K562 (cell line): ENCODE measurements at regions not wholly inside any gene's neighbourhood (a gene's known extent, or its start where the extent isn't known, plus 50 kb on each side); places are given as distances from the start of the nearest gene placed in this dataset.

Experiments
- ATAC-seq: fragments of 200-7000 bp; cut with Tn5 transposase; 3 replicates; pipeline ENCODE4 v1.9.1; 2020; ENCODE audit warnings: moderate library complexity
- BruUV-seq: library from RNA; stranded (reverse); fragments of 400-500 nt; replicated peaks from 2 replicates; lab custom pipeline; 2021; lab: Mats Ljungman, UMichigan
- CTCF ChIA-PET: fragments of 300-600 bp; formaldehyde crosslinking; extraction: SDS; loops from one replicate; lab custom pipeline; 2021; ENCODE audit warnings: low intra/inter-chr PET ratio; lab: Yijun Ruan, JAX
- POLR2A ChIA-PET: fragments of 300-600, 350-650 bp; sonication (Branson Sonifier 250); formaldehyde crosslinking; extraction: SDS; loops from one replicate; lab custom pipeline; 2021; ENCODE audit warnings: antibody characterized with exemption, inconsistent platforms; lab: Yijun Ruan, JAX
- DNase-seq, 4 experiments: peaks; one replicate each; pipeline versions ENCODE4 v3.0.0 to v3.0.0-alpha.2; 2011 to 2018; ENCODE audit warnings: low spot score in 3 of 4, mixed read lengths in 3 of 4; ENCODE audit errors: extremely low read depth in 1 of 4
- FAIRE-seq: peaks from 2 replicates; lab custom pipeline; 2011; peaks lifted over from hg19 to GRCh38; lab: Jason Lieb, UNC
- H2AFZ ChIP-seq: 2 replicates; pipeline ENCODE4 v1.6.0; 2011; ENCODE audit warnings: low read depth, low read length, control low read depth, inconsistent platforms
- H3K27ac ChIP-seq: fragments of 200-600 bp; 3 replicates; pipeline ENCODE4 v1.8.0; 2011; ENCODE audit warnings: low read depth, mild to moderate bottlenecking, control low read depth, inconsistent platforms, low read length, moderate library complexity, mixed read lengths; ENCODE audit errors: extremely low read depth
- H3K27me3 ChIP-seq, 2 experiments: fragments of 300-600 bp in 1 of 2; 2 replicates in 1 of 2; 3 replicates in 1 of 2; pipeline versions ENCODE4 v1.6.0 to v1.8.0; 2011; ENCODE audit warnings: inconsistent platforms in 2 of 2, low read length in 2 of 2, mild to moderate bottlenecking in 1 of 2, mixed read lengths in 1 of 2, moderate library complexity in 1 of 2; ENCODE audit not compliant: control insufficient read depth in 2 of 2, insufficient read depth in 2 of 2
- H3K36me3 ChIP-seq: fragments of 300-600 bp; 3 replicates; pipeline ENCODE4 v1.8.0; 2011; ENCODE audit warnings: mild to moderate bottlenecking, low read length, inconsistent platforms; ENCODE audit not compliant: control insufficient read depth, insufficient read depth
- H3K4me1 ChIP-seq, 2 experiments: fragments of 200-600 bp in 1 of 2; replicated peaks in 1 of 2; 2 replicates in 1 of 2; 3 replicates in 1 of 2; pipeline versions ENCODE4 v1.5.1 to v1.8.0; 2011; ENCODE audit warnings: inconsistent platforms in 2 of 2, low read length in 2 of 2, mild to moderate bottlenecking in 1 of 2, mixed read lengths in 1 of 2, moderate library complexity in 1 of 2; ENCODE audit not compliant: control insufficient read depth in 2 of 2, insufficient read depth in 2 of 2
- H3K4me2 ChIP-seq: 2 replicates; pipeline ENCODE4 v1.6.1; 2011; ENCODE audit warnings: low read length, control low read depth, inconsistent platforms, mixed read lengths; ENCODE audit not compliant: insufficient read depth
- H3K4me3 ChIP-seq: fragments of 200-600 bp; sonication (generic), shearing (Covaris generic); 2 replicates; pipeline ENCODE4 v1.5.1; 2016; ENCODE audit warnings: control low read depth, inconsistent platforms
- H3K79me2 ChIP-seq: fragments of 200-600 bp; 3 replicates; pipeline ENCODE4 v1.8.0; 2011; ENCODE audit warnings: low read length, inconsistent platforms; ENCODE audit not compliant: control insufficient read depth, insufficient read depth
- H3K9ac ChIP-seq, 2 experiments: 2 replicates each; pipeline versions ENCODE4 v1.6.0 to v1.6.1; 2011; ENCODE audit warnings: low read depth in 2 of 2, low read length in 2 of 2, control low read depth in 1 of 2, inconsistent platforms in 1 of 2, mild to moderate bottlenecking in 1 of 2, mixed read lengths in 1 of 2; ENCODE audit not compliant: insufficient read depth in 1 of 2
- H3K9me1 ChIP-seq: one replicate; pipeline ENCODE4 v1.6.0; 2011; ENCODE audit warnings: inconsistent platforms, mild to moderate bottlenecking, low read length, moderate library complexity; ENCODE audit not compliant: control insufficient read depth, insufficient read depth
- H3K9me3 ChIP-seq: replicated peaks from 2 replicates; pipeline ENCODE4 v1.5.1; 2011; ENCODE audit warnings: low read depth, low read length, inconsistent platforms; ENCODE audit not compliant: control insufficient read depth, insufficient read depth
- H4K20me1 ChIP-seq: replicated peaks from 2 replicates; pipeline ENCODE4 v1.6.1; 2011; ENCODE audit warnings: low read length, inconsistent platforms, mixed read lengths; ENCODE audit not compliant: control insufficient read depth, insufficient read depth
- PTRF ChIP-seq: fragments of 450-650 bp; IDR thresholded peaks from 2 replicates; pipeline ENCODE4 v1.6.1; 2016; ENCODE audit warnings: mild to moderate bottlenecking, missing genetic modification characterization, missing compliant biosample characterization
- WGBS: fragments of 100-300 bp; shearing (Covaris generic); methylation state at CpG from one replicate; pipeline ENCODE4 v1.1.6; 2016; ENCODE audit warnings: low coverage, mixed read lengths; ENCODE audit not compliant: insufficient coverage; ENCODE audit errors: missing lambda C conversion rate; 5-methylcytosine and 5-hydroxymethylcytosine counted together
- in situ Hi-C: fragments of 300-500 bp; cut with MboI; formaldehyde crosslinking; loops from 4 replicates; pipeline ENCODE4 v1.15.0; 2018; ENCODE audit warnings: inconsistent platforms, mixed read lengths
- intact Hi-C: fragments of 100-400 bp; cut with micrococcal nuclease; formaldehyde crosslinking; loops from 2 replicates; pipeline ENCODE4 v1.14.2; 2022
- TF ChIP-seq, protein P1 (sequence below): fragments of 450-650 bp; IDR thresholded peaks from 2 replicates; pipeline ENCODE4 v1.6.1; 2018; ENCODE audit not compliant: partially characterized antibody

DNA sequence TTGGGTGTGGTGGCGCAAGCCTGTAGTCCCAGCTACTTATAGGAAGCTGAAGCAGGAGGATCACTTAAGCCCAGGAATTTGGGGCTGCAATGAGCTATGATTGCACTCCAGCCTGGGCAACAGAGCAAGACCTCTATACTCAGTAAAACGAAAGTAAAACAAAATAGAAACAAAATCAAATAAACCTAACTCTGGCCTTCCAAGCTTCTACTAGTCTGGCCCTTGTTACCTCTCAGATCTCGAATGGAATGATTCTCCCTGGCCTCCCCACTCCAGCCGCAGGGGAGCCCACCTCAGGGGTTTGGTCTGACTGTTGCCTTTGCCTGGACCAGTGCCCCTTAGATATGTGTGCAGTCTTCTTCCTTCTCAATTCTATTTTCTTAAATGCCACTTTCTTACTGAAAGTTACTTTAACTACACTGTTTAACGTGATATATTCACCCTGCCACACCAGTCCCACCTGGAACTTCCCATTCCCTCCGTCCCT is 160.0 kb upstream of the GCFC2 start:
- CTCF ChIA-PET = no interaction called here
- Histone ChIP-seq H3K27ac (no peak overlapping the region), H3K36me3 (0 out of 3 replicates have a peak, but pooled peaks cover 4% of the 10 kb centered on the region), H2AFZ (peak overlapping the region; percentile 77), H3K4me1 (no peaks in the 10 kb centered on the region), H3K9ac (no peak overlapping the region), H3K9me3 (no peaks in the 10 kb centered on the region), H3K9me1 (no peaks in the 10 kb centered on the region), H3K4me3 (no peak overlapping the region), H3K4me2 (no peak overlapping the region), H3K27me3 (no peaks in the 10 kb centered on the region; a peak in 1 of 5 replicates), H4K20me1 (no peaks in the 10 kb centered on the region), H3K79me2 (peaks cover 35% of the 10 kb centered on the region)
- DNase-seq = no peak
- TF ChIP-seq, protein P1, sequence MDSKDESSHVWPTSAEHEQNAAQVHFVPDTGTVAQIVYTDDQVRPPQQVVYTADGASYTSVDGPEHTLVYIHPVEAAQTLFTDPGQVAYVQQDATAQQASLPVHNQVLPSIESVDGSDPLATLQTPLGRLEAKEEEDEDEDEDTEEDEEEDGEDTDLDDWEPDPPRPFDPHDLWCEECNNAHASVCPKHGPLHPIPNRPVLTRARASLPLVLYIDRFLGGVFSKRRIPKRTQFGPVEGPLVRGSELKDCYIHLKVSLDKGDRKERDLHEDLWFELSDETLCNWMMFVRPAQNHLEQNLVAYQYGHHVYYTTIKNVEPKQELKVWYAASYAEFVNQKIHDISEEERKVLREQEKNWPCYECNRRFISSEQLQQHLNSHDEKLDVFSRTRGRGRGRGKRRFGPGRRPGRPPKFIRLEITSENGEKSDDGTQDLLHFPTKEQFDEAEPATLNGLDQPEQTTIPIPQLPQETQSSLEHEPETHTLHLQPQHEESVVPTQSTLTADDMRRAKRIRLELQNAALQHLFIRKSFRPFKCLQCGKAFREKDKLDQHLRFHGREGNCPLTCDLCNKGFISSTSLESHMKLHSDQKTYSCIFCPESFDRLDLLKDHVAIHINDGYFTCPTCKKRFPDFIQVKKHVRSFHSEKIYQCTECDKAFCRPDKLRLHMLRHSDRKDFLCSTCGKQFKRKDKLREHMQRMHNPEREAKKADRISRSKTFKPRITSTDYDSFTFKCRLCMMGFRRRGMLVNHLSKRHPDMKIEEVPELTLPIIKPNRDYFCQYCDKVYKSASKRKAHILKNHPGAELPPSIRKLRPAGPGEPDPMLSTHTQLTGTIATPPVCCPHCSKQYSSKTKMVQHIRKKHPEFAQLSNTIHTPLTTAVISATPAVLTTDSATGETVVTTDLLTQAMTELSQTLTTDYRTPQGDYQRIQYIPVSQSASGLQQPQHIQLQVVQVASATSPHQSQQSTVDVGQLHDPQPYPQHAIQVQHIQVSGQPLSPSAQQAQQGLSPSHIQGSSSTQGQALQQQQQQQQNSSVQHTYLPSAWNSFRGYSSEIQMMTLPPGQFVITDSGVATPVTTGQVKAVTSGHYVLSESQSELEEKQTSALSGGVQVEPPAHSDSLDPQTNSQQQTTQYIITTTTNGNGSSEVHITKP = peak; percentile 72
- no peak for TF ChIP-seq PTRF (tag)
- no peak for FAIRE-seq
- 37% methylated on average over 6 of the region's 6 CpGs for WGBS
- intact Hi-C loops = no loop called here
- POLR2A ChIA-PET = interaction anchor here (0.5 kb wide), 1 partner anchor 138 kb away, joined by 4 read pairs; no protein-coding TSS in a partner anchor
- BruUV-seq = no TSS peak
- in situ Hi-C loops = no loop called here
- ATAC-seq = no peak
